Motor neuron (in vitro differentiated cells): ENCODE measurements at regions not wholly inside any gene's neighbourhood (a gene's known extent, or its start where the extent isn't known, plus 50 kb on each side); places are given as distances from the start of the nearest gene placed in this dataset.

ENCODE experiments used
- ATAC-seq, 8 experiments: fragments of 200-7000 bp; cut with Tn5 transposase; replicated peaks in 6 of 8; 2 replicates each; pipeline ENCODE4 v1.8.0; 2021; ENCODE audit warnings: mild to moderate bottlenecking in 8 of 8, moderate library complexity in 8 of 8
- H3K27ac ChIP-seq, 2 donors: fragments of 250-450 bp; sonication (Bioruptor Pico); 2 replicates each; pipeline ENCODE4 v1.9.0; 2021; ENCODE audit warnings: antibody characterized with exemption in 2 of 2, mild to moderate bottlenecking in 2 of 2, moderate library complexity in 1 of 2
- H3K4me1 ChIP-seq, 2 donors: fragments of 250-450 bp; sonication (Bioruptor Pico); replicated peaks in 1 of 2; 2 replicates each; pipeline ENCODE4 v1.6.1; 2021; ENCODE audit warnings: antibody characterized with exemption in 2 of 2, mild to moderate bottlenecking in 2 of 2, moderate library complexity in 1 of 2
- H3K4me3 ChIP-seq, 5 donors: fragments of 250-450 bp; sonication (Bioruptor Pico); 2 replicates each; pipeline ENCODE4 v1.9.0; 2021; ENCODE audit warnings: antibody characterized with exemption in 5 of 5, mild to moderate bottlenecking in 5 of 5, moderate library complexity in 4 of 5
- WGBS, 10 experiments: fragments of 450-650 bp; shearing (Covaris generic); methylation state at CpG; one replicate each; pipeline ENCODE4 v1.0.0; 2022; 5-methylcytosine and 5-hydroxymethylcytosine counted together
- in situ Hi-C, 9 experiments: fragments of 400-800 bp; cut with MboI; loops; one replicate each; pipeline ENCODE4 v1.15.0; 2021; ENCODE audit warnings: low sequenced_read_pairs in 9 of 9, low pct_unique_long_range_greater_than_20kb in 2 of 9; ENCODE audit not compliant: unreplicated experiment in 9 of 9

DNA sequence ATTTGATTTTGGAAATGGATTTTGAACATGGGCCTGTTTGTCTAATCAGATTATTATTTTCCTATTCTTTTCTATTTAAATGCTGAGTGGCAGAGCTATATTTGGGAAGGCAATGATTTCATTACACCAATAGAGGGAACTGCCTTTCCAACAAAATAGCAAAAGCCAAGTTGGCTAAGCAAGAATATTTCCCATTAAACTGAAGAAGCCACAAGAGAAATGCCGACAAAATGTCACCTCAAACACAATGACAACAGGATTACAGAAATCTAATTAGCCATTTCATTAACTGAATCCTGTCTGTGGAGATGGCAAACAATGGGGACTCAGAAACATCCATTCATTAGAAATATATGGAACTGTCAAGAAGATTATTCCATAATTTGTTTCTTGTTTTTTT, 1593.1 kb upstream of the RAG2 start:
- ATAC-seq: no peak
- Histone ChIP-seq H3K4me3 (no peak overlapping the region), H3K27ac (no peak overlapping the region), H3K4me1 (no peaks in the 10 kb centered on the region)
- 0 to 100% (median 100%) methylated on average over 1 of the region's 1 CpG; no CpG with 5 or more reads in 3 of the 10 experiments for WGBS, 10 experiments
- in situ Hi-C loops: no loop called here

DNA sequence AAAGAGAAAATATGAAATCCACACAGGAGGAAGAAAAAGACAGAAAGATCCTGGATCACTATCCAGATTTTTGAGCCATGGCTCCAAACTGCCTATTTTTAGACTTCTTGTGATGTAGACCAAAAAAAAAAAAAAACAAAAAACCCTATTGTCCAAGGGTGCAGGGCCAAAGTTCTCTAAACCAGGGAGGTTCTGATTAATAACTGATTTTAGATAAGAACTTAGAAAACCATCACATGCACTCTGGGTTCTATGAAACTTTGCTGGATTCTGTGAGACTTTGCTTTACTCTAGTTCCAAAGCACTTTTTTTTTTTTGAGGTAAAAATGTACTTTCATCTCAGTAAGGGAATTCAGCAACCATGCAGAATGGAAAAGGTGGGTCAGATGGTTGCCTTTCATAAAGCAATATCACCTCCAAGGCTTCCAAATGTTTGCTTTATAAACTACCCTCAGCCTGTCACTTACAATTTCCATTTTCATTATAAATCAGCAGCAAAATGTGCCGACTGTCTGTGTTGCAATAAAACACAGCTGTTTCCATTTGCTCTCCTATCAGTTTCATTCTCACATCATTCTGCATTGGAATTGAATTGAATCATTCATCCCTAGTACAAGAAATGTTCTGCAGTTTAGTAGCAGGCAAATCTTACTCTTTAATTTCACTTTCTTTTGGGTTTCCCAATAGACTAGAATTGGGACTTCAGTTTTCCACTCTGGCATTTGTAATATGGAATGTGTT, 1584.3 kb upstream of the RAG2 start:
- ATAC-seq: no peak
- in situ Hi-C loops: no loop called here
- no peak overlapping the region for H3K27ac ChIP-seq
- 0 to 100% (median 32%) methylated on average over 1 of the region's 1 CpG; no CpG with 5 or more reads in 4 of the 10 experiments for WGBS, 10 experiments
- no peaks in the 10 kb centered on the region for H3K4me1 ChIP-seq
- H3K4me3 ChIP-seq: no peak overlapping the region

DNA sequence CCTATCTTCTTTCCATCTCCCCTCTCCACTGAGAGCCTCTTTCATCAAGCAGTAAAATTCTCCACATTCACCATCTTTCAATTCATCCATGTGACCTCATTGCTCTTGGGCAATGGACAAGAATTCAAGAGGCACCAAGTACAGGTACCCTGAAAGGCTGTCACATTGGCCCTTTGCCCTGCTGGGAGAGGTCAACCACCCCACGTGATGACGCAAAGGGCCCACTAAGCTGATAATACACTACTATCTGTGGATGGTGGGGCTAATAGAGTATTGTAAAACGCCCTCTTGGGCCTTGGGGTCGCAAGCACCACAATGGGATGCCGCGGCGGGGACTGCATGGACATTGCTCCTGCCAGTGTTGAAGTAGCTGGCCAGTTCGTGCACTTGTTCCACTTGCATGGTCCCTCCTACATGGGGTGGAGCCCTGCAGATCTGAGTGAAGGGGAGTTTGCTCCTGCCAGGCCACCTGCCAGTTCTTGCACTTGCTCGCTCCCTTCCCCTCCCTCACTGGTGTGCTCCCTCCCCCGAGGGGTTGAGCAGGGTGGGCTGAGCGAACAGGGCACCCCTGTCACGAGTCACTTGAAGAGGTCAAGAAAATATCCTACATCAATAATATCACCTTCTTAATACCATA, 1578.8 kb upstream of the RAG2 start:
- Histone ChIP-seq H3K27ac (no peak overlapping the region), H3K4me1 (no peaks in the 10 kb centered on the region), H3K4me3 (no peak overlapping the region)
- ATAC-seq: no peak
- in situ Hi-C loops: no loop called here
- WGBS, 10 experiments: 21 to 90% (median 75%) methylated on average over 1 to 10 of the region's 12 CpGs; no CpG with 5 or more reads in 4 of the 10 experiments

DNA sequence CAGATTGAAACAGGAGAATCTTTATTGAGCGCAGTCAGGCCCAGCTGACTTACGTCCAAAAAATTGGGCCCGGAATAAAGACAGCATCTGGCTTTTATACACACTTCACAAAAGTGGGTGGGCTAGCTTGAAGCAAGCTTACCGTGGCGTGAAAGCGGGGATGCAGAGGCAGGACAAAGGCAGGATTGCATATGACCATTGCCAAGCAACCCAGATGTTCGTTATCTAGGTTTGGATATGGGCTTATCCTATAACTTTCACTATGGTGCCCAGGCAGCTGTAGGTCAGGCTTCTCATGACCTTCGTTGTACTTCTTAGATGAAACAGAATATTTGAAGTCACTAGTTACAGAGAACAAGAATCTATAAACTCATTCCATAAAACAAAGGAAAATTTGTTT, 1575.6 kb upstream of the RAG2 start:
- no peaks in the 10 kb centered on the region for H3K4me1 ChIP-seq
- in situ Hi-C loops: no loop called here
- no peak for ATAC-seq

DNA sequence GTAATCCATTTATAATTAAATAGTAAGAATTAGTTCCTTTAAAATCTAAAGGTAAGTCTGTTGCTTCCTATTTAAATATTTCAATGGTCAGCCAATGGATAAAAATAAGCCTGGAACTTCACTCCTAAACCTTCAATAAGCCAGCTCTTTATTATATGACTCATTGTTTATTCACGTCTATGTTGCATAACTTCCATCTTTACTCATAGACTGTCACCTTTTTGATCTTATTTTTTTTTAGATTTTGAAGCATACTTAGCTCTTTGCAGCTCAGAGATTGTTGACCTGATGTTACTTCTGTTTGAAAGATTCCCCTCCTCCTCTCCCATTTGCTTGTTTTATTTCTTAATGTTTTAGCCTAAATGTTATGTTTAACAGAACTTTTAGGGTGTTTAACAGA, 1571.2 kb upstream of the RAG2 start:
- 0 to 100% (median 57%) methylated on average over 1 of the region's 1 CpG; no CpG with 5 or more reads in 2 of the 10 experiments for WGBS, 10 experiments

More for the DNA sequence above, 1575.6 kb upstream of the RAG2 start:
- WGBS, 10 experiments: 0 to 92% (median 67%) methylated on average over 1 to 8 of the region's 8 CpGs; no CpG with 5 or more reads in 2 of the 10 experiments
- Histone ChIP-seq H3K27ac (no peak overlapping the region), H3K4me3 (no peak overlapping the region)

DNA sequence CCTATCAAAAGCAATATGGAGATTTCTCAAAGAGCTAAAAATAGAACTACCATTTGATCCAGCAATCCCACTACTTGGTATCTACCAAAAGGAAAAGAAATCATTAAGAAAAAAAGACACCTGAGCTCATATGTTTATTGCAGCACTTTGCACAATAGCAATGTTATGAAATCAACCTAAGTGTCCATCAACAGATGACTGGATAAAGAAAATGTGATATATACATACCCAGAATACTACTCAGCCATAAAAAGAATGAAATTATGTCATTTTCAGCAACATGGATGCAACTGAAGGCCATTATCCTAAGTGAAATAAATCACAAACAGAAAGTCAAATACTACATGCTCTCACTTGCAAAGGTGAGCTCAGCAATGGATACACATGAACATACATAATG, 1565.5 kb upstream of the RAG2 start:
- in situ Hi-C loops: no loop called here
- H3K4me3 ChIP-seq: no peak overlapping the region
- ATAC-seq: no peak
- no peaks in the 10 kb centered on the region for H3K4me1 ChIP-seq
- H3K27ac ChIP-seq: no peak overlapping the region

More for the DNA sequence above, 1571.2 kb upstream of the RAG2 start:
- no peak overlapping the region for H3K4me3 ChIP-seq
- ATAC-seq: no peak
- H3K27ac ChIP-seq: no peak overlapping the region
- no peaks in the 10 kb centered on the region for H3K4me1 ChIP-seq
- in situ Hi-C loops: no loop called here

DNA sequence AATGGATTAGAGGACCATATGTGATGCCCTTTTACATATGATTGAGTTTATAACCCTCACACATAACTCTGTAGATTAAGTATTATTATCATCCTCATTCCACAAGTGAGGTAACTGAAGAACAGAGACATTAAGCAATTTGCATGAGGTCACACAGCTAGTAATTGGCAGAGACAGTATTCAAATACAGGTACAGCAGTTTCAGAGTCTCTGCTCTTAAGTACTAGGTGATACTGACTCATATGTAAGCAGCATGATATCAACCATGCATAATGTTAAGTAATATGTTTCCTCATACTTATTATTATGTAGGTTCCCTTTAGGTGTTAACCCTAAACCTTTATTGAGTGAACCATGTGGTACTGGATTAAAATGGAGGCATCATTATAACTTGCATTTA, 1562.4 kb upstream of the RAG2 start:
- H3K4me1 ChIP-seq: no peaks in the 10 kb centered on the region
- no peak overlapping the region for H3K4me3 ChIP-seq
- ATAC-seq: no peak
- in situ Hi-C loops: no loop called here
- H3K27ac ChIP-seq: no peak overlapping the region

DNA sequence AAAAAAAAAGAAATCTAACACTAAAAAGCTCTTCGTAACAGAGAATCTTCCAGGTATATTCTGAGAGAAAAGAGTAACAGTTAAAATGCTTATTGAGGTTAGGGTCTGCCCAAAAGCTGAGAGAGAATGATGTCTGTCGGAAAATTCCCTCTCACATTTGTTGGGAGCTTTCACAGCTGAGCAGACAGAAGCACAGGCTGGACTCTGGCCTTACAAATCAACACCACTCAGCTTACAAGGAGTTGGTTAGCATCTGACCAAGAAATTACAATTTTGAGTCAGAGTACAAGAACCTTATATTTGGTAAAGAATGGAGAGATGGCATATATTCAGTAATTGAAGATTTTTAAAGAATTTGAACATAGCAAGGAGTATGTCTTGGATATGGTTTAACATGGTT, 1561.0 kb upstream of the RAG2 start:
- H3K4me1 ChIP-seq: no peaks in the 10 kb centered on the region
- no peak overlapping the region for H3K27ac ChIP-seq
- no peak for ATAC-seq
- H3K4me3 ChIP-seq: no peak overlapping the region
- in situ Hi-C loops: no loop called here
- 0 to 100% (median 48%) methylated on average over 1 to 2 of the region's 2 CpGs; no CpG with 5 or more reads in 2 of the 10 experiments for WGBS, 10 experiments

DNA sequence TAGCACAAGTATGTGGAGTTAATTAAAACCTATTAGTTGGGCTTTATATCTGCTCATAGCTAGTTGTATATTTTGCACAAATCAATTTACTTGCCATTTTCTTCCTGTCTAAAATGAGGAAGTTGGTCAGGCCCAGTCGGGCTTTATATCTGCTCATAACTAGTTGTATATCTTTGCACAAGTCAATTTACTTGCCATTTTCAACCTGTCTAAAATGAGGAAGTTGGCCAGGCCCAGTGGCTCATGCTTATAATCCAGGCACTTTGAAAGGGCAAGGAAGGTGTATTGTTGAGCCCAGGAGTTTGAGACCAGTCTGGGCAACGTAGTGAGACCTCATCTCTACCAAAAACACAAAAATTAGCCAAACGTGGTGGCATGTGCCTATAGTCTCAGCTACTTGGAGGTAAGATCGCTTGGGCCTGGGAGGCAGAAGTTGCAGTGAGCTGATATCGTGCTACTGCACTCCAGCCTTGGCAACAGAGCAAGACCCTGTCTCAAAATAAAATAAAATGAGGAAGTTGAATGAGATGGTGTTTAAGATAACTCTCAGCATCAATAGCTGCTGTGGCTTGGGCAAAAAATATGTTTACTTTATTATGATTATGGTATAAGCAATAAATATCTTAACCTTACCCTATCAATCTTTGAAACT, 1558.6 kb upstream of the RAG2 start:
- 9 to 89% (median 54%) methylated on average over 1 to 5 of the region's 5 CpGs; no CpG with 5 or more reads in 2 of the 10 experiments for WGBS, 10 experiments
- H3K27ac ChIP-seq: no peak overlapping the region
- in situ Hi-C loops: no loop called here
- no peak for ATAC-seq
- no peak overlapping the region for H3K4me3 ChIP-seq
- H3K4me1 ChIP-seq: no peaks in the 10 kb centered on the region

DNA sequence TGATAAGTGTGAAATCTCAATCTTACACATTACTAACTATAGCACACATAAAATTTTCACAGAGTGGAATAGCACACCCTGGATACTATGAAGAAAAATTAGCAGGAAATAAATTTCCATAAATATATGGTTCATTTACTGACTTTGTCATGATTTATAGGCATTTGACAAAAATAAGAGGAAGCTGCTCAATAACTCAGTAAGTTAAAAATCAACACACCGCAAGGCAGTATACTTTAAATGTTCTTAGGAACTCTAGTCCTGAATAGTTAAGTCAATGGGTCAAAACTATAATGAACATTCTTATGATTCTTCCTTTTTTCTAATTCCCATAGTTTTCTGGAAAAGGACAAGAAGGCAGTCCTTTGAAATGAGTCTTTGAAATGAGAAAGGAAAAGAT, 1557.8 kb upstream of the RAG2 start:
- H3K27ac ChIP-seq: no peak overlapping the region
- H3K4me1 ChIP-seq: no peaks in the 10 kb centered on the region
- in situ Hi-C loops: no loop called here
- WGBS, 10 experiments: 0 to 100% (median 84%) methylated on average over 1 of the region's 1 CpG; no CpG with 5 or more reads in 2 of the 10 experiments
- H3K4me3 ChIP-seq: no peak overlapping the region
- no peak for ATAC-seq

DNA sequence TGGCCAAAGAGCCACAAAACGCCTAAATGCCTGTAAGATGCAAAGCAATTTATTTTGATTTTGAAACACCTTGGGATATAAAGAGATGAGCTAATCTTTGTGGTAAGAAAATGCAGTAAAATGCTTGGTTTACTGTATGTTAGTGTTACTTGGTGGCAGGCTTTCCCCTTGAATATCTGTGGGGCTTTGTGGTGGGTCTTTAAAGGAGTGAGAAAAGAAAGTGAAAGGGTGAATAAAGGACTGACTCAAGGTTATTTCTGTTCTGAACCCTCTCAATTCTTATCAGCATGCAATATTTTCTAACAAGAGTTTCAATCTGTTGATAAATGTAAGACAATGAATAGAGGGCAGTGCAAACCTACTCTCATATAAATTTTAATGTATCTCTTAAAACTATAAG, 1555.9 kb upstream of the RAG2 start:
- 0 to 86% (median 42%) methylated on average over 1 of the region's 1 CpG; no CpG with 5 or more reads in 2 of the 10 experiments for WGBS, 10 experiments

DNA sequence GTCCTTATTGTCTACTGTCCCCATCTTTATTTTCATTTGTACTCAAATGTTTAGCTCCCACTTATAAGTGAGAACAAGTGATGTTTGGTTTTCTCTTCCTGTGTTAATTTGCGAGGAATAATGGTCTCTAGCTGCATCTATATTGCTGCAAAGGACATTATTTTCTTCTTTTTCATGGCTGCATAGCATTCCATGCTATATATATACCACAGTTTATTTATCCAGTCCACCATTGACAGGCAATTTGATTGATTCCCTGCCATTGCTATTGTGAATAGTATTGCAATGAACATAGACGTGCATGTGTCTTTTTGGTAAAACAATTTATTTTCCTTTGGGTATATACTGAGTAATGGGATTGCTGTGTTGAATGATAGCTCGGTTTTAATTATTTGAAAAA, 1545.8 kb upstream of the RAG2 start:
- Histone ChIP-seq H3K27ac (no peak overlapping the region), H3K4me1 (no peaks in the 10 kb centered on the region), H3K4me3 (no peak overlapping the region)
- ATAC-seq: no peak
- WGBS, 10 experiments: 0 to 89% (median 23%) methylated on average over 1 to 3 of the region's 3 CpGs; no CpG with 5 or more reads in 2 of the 10 experiments
- in situ Hi-C loops: no loop called here

More for the DNA sequence above, 1555.9 kb upstream of the RAG2 start:
- H3K4me1 ChIP-seq: no peaks in the 10 kb centered on the region
- ATAC-seq: no peak
- no peak overlapping the region for H3K27ac ChIP-seq
- no peak overlapping the region for H3K4me3 ChIP-seq
- in situ Hi-C loops: no loop called here

DNA sequence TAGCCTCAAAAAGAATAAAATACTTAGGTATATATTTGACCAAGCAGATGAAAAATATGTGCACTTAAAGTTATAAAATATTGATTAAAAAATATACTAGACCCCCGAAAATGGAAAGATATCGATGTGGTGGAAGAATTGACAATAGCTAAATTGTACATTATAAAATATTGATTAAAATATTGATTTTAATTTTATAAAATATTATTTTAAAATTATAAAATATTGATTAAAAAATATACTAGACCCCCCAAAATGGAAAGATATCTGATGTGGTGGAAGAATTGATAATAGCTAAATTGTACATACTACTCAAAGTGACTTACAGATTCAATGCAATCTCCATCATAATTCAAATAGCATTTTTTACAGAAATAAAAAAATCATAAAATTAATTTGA, 1540.9 kb upstream of the RAG2 start:
- in situ Hi-C loops: no loop called here
- 0 to 94% (median 39%) methylated on average over 1 to 2 of the region's 2 CpGs; no CpG with 5 or more reads in 1 of the 10 experiments for WGBS, 10 experiments
- no peaks in the 10 kb centered on the region for H3K4me1 ChIP-seq
- ATAC-seq: no peak
- H3K27ac ChIP-seq: no peak overlapping the region
- H3K4me3 ChIP-seq: no peak overlapping the region
